NCI-H146 (cell line): ENCODE measurements at regions not wholly inside any gene's neighbourhood (a gene's known extent, or its start where the extent isn't known, plus 50 kb on each side); places are given as distances from the start of the nearest gene placed in this dataset.
A peak's percentile ranks its signal among the peaks of the same experiment; 100 is the strongest.

Source experiments
- DNase-seq: peaks from one replicate; lab custom pipeline; 2025; lab: John Stamatoyannopoulos, UW

GRCh38 chr1:38111589-38111988 is 65.0 kb upstream of the POU3F1 start:
- DNase-seq = no peak

- DNase-seq = no peak
These were observed 58.7 kb upstream of the POU3F1 start for GRCh38 chr1:38105267-38105666.

DNA sequence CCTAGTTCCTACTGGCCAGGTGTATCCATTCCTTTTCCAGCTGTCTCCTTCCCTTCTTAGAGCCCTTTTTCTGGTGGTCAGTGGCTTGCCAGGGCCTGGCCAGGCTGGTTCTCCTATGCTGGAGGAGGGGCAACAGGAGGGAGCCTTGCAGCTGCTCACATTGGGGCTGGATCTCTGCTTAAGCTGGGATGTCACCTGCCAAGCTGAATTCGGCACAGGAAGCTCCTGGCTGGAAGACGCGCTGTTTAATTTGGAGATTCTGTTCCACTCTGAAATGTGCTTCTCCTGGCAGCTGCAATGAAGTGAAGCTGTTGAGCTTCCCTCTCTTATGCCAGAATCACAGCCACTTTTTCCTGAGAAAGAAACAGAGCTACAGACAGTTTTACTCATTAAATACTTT is 56.0 kb upstream of the POU3F1 start:
- peak; percentile 42 for DNase-seq

DNA sequence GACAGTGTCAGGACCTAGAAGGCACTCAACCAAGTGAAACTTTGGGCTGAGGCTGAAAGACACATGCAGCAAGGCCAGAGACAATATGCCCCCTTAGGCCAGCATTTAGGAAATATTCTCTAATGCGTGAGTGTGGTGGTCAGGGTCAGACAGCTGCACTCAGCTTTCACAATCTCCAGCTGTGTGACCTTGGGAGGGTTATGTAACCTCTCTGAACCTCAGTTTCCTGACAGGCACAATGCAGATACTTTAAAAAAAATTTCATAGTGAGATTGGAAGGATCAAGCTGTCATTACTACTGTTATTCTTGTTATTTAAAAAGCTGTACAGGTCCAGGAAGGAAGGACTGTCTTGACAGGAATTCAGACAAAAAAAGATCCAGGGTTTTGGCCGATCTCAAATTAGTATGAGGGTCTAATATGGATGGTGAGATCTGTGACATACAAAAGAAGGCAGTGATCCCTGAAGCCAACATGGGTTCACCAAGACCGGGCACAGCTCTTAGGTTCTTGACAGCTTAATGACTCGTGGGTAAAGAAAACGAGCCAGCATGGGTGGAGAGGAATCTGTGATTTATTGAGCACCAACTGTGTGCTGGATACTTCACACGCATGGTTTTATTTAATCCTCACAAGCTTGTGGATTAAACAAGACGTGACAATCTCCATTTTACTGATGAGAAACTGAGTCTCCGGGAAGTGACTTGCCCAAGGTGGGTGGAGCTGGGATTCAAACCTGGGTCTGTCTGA is 54.6 kb upstream of the POU3F1 start:
- DNase-seq = no peak

- no peak for DNase-seq
These were observed 51.7 kb upstream of the POU3F1 start for GRCh38 chr1:38098101-38098847.

DNA sequence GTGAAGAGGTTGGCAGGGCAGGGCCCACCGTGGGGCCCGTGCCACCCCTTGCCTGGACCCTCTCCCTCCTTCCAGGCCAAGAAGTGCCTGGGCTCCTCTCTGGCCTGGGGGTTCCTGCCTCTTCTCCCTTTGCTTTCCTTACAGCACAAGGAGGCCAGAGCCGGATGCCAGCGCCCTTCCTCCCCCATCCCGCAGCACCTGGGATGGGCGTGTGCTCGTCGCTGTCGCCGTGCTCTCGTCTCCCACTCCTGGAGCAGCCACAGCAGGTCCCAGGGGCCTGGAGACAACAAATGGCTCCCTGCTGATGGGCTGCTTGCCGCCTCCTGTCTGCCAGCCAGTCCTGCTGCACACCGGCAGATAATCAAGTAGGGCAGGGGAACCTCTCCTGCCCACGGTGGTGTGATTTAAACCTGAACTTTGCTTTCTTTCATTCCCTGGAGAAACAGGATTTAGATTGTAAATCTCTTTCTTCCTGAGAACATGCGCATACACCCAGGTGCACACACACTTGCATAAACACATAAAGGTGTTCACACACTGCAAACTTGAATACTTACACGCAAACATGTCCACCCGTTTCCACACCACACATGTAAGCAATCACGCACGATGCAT is 50.8 kb upstream of the POU3F1 start:
- DNase-seq = peak; percentile 71
